HL-60 (cell line): ENCODE measurements at regions not wholly inside any gene's neighbourhood (a gene's known extent, or its start where the extent isn't known, plus 50 kb on each side); places are given as distances from the start of the nearest gene placed in this dataset.

Experiments used
- DNase-seq, 2 experiments: peaks; one replicate each; pipeline ENCODE4 v3.0.0-alpha.2; 2010 to 2020; ENCODE audit warnings: low read depth in 1 of 2, low spot score in 1 of 2
- H3K27ac ChIP-seq: fragments of 250-450 bp; sonication (Bioruptor Pico); replicated peaks from 2 replicates; pipeline ENCODE4 v1.5.1; 2020; ENCODE audit warnings: mild to moderate bottlenecking, moderate library complexity
- H3K27me3 ChIP-seq: fragments of 250-450 bp; sonication (Bioruptor Pico); 2 replicates; pipeline ENCODE4 v1.5.1; 2021; ENCODE audit warnings: mild to moderate bottlenecking, moderate library complexity; ENCODE audit not compliant: insufficient read depth, poor library complexity, severe bottlenecking
- H3K4me3 ChIP-seq: replicated peaks from 2 replicates; pipeline ENCODE4 v1.5.1; 2011; ENCODE audit warnings: mild to moderate bottlenecking, control low read depth, low read length; ENCODE audit not compliant: insufficient read depth
- GABPA ChIP-seq: IDR thresholded peaks from 2 replicates; pipeline ENCODE4 v1.6.1; 2012; ENCODE audit warnings: low read depth
- POLR2AphosphoS5 ChIP-seq: IDR thresholded peaks from 2 replicates; pipeline ENCODE4 v1.6.1; 2012; ENCODE audit warnings: low read depth
- SPI1 ChIP-seq: IDR thresholded peaks from 2 replicates; pipeline ENCODE4 v1.6.1; 2012; ENCODE audit warnings: low read depth, mild to moderate bottlenecking, borderline replicate concordance
- TF ChIP-seq, protein P1 (sequence below): IDR thresholded peaks from 2 replicates; pipeline ENCODE4 v1.6.1; 2012; ENCODE audit warnings: low read depth; ENCODE audit not compliant: insufficient replicate concordance
- TF ChIP-seq, protein P2 (sequence below): IDR thresholded peaks from one replicate; pipeline ENCODE4 v1.5.1; 2011; ENCODE audit warnings: low read length, control low read depth, inconsistent platforms; ENCODE audit not compliant: insufficient read depth

DNA sequence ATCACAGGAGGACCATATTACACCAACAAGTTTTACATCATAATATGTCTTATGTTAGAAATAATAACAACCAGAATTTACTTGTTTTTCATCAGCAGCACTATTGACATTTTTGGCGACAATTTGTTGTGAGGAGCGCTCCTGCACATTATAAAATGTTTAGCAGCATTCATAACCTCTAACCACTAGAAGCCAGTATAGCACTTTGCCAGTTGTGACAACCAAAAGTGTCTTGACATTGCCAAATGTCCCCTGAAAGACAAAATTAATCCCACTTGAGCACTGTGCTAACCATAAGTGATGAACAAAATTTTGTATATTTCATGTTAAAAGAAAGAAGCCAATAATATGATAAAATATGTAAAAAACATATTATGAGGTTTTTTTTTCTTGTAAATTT is 356.9 kb upstream of the LMO3 start:
- no peak for TF ChIP-seq GABPA
- TF ChIP-seq, protein P1, sequence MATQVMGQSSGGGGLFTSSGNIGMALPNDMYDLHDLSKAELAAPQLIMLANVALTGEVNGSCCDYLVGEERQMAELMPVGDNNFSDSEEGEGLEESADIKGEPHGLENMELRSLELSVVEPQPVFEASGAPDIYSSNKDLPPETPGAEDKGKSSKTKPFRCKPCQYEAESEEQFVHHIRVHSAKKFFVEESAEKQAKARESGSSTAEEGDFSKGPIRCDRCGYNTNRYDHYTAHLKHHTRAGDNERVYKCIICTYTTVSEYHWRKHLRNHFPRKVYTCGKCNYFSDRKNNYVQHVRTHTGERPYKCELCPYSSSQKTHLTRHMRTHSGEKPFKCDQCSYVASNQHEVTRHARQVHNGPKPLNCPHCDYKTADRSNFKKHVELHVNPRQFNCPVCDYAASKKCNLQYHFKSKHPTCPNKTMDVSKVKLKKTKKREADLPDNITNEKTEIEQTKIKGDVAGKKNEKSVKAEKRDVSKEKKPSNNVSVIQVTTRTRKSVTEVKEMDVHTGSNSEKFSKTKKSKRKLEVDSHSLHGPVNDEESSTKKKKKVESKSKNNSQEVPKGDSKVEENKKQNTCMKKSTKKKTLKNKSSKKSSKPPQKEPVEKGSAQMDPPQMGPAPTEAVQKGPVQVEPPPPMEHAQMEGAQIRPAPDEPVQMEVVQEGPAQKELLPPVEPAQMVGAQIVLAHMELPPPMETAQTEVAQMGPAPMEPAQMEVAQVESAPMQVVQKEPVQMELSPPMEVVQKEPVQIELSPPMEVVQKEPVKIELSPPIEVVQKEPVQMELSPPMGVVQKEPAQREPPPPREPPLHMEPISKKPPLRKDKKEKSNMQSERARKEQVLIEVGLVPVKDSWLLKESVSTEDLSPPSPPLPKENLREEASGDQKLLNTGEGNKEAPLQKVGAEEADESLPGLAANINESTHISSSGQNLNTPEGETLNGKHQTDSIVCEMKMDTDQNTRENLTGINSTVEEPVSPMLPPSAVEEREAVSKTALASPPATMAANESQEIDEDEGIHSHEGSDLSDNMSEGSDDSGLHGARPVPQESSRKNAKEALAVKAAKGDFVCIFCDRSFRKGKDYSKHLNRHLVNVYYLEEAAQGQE = no peak
- no peak for TF ChIP-seq POLR2AphosphoS5
- TF ChIP-seq, protein P2, sequence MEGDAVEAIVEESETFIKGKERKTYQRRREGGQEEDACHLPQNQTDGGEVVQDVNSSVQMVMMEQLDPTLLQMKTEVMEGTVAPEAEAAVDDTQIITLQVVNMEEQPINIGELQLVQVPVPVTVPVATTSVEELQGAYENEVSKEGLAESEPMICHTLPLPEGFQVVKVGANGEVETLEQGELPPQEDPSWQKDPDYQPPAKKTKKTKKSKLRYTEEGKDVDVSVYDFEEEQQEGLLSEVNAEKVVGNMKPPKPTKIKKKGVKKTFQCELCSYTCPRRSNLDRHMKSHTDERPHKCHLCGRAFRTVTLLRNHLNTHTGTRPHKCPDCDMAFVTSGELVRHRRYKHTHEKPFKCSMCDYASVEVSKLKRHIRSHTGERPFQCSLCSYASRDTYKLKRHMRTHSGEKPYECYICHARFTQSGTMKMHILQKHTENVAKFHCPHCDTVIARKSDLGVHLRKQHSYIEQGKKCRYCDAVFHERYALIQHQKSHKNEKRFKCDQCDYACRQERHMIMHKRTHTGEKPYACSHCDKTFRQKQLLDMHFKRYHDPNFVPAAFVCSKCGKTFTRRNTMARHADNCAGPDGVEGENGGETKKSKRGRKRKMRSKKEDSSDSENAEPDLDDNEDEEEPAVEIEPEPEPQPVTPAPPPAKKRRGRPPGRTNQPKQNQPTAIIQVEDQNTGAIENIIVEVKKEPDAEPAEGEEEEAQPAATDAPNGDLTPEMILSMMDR = no peak
- no peak for TF ChIP-seq SPI1

DNA sequence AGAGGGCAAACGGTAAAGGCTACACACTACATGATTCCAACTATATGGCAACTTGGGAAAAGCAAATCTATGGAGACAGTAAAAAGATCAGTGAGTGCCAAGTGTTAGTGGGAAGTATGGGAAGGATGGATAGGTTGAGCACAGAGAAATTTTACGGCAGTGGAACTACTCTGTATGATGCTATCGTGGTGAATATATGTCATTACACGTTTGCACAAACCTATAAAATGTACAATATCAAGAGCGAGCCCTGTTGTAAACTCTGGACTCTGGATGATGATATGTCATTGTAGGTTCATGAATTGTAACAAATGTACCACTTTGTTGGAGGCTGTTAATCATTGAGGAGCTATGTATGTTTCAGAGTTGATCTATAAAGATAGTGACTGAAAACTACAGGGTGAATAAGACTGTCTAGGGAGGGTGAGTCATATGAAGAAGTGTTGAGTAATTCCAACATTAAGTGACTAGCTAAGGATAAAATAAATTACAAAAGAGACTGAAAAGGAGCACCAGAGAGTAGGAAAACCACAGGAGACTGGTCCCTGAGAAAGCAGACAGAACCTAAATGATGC is 349.2 kb upstream of the LMO3 start:
- Histone ChIP-seq H3K27me3 (no peaks in the 10 kb centered on the region), H3K27ac (no peak overlapping the region), H3K4me3 (no peak overlapping the region)
- TF ChIP-seq, protein P1 = no peak
- TF ChIP-seq, protein P2 = no peak
- TF ChIP-seq POLR2AphosphoS5 (no peak), SPI1 (no peak), GABPA (no peak)
- DNase-seq = no peak

More for the DNA sequence above, 356.9 kb upstream of the LMO3 start:
- Histone ChIP-seq H3K4me3 (no peak overlapping the region), H3K27ac (no peak overlapping the region), H3K27me3 (no peaks in the 10 kb centered on the region)
- DNase-seq = no peak

DNA sequence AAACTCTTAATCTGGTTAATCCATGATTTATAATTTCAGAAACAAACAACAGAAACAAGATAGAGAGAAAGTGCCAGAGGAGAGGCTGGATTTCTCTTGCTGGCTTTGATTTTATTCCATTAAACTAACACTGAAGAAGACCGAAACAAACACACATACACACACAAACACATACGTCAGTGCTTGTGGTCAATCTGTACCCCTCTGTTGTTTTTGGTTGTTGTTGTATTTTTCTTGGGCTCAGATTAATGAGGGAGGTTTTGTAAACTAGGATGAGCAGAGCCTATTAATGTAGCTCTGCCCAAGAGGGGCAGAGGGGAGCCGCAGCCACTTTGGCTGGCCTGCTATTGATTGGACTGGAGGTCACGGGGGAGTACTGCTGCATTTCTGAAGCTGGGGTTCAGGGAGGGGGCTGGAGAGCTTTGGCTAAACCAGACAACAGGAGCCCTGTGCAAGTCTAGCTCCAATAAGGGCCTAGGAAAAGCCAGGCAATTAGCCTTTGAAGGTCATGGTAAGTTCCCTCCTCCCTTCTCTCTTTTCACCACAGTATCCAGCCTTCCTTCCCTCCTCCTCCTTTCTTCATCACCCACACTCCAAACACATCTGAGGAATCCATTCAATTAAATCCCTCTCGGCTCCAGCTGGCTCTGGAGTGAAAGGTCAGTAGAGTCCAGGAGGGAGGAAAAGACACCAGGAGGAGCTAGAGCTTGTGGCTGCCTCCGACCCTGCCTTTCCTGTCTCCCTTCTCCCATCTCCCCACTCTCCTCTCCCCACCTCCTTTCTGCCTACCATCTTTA is 344.1 kb upstream of the LMO3 start:
- TF ChIP-seq, protein P1 = no peak
- no peak for TF ChIP-seq GABPA
- TF ChIP-seq, protein P2 = no peak
- TF ChIP-seq POLR2AphosphoS5 = no peak
- TF ChIP-seq SPI1 = no peak
- DNase-seq = no peak
- no peak overlapping the region for H3K4me3 ChIP-seq
- H3K27ac ChIP-seq = no peak overlapping the region
- no peaks in the 10 kb centered on the region for H3K27me3 ChIP-seq
